ENCODE measurements at regions not wholly inside any gene's neighbourhood (a gene's known extent, or its start where the extent isn't known, plus 50 kb on each side); places are given as distances from the start of the nearest gene placed in this dataset.

- Histone ChIP-seq H3K9me2 (no peaks in the 10 kb centered on the region), H3K79me2 (ENCODE audit: insufficient read depth) (no peaks in the 10 kb centered on the region), H3K4me1 (ENCODE audit: control insufficient read depth in 1 of 2, insufficient read depth in 2 of 2, low read depth in 1 of 2, low read length in 1 of 2) (no peaks in the 10 kb centered on the region), H3K9me3 (no peaks in the 10 kb centered on the region), H3F3A (replicated peaks; ENCODE audit: insufficient read depth) (no peaks in the 10 kb centered on the region), H2AFZ (ENCODE audit: low read depth) (no peak overlapping the region), H3K27ac (ENCODE audit: low read depth in 2 of 2, low read length in 1 of 2) (no peak overlapping the region), H3K27me3 (ENCODE audit: insufficient read depth) (peaks cover 43% of the 10 kb centered on the region; the same call in 1 of the 2 replicates), H3K4me2 (no peak overlapping the region), H3K4me3 (ENCODE audit: low read depth in 2 of 2, low read length in 1 of 2) (no peak overlapping the region), H3K36me3 (replicated peaks in 1 of 2; ENCODE audit: control insufficient read depth in 1 of 2, insufficient read depth in 2 of 2, low read length in 1 of 2) (no peaks in the 10 kb centered on the region), H4K20me1 (ENCODE audit: insufficient read depth) (no peaks in the 10 kb centered on the region), H3K9ac (no peak overlapping the region)
- WGBS (ENCODE audit: low lambda C conversion rate), result 31% methylated on average over 6 of the region's 11 CpGs
- TF ChIP-seq CHD2 (IDR thresholded peaks at IDR 0.05; ENCODE audit: low read length, partially characterized antibody) (no peak), GABPA (IDR thresholded peaks at IDR 0.05; ENCODE audit: low read depth) (no peak), YY1 (IDR thresholded peaks at IDR 0.05; ENCODE audit: low read depth) (no peak), TEAD4 (IDR thresholded peaks at IDR 0.05; ENCODE audit: borderline replicate concordance, insufficient read depth) (no peak), JUND (IDR thresholded peaks at IDR 0.05) (no peak), CTCF (IDR thresholded peaks at IDR 0.05) (no peak), GATA2 (CRISPR knock-in tag; IDR thresholded peaks at IDR 0.05) (no peak), ZBTB33 (IDR thresholded peaks at IDR 0.05; ENCODE audit: borderline replicate concordance, low read depth) (no peak), RXRA (IDR thresholded peaks at IDR 0.05; ENCODE audit: borderline replicate concordance, low read depth) (no peak), SIN3A (IDR thresholded peaks at IDR 0.05; ENCODE audit: borderline replicate concordance, low read depth, low read length) (no peak), NRF1 (IDR thresholded peaks at IDR 0.05; ENCODE audit: low read depth, low read length) (no peak), POLR2AphosphoS5 (IDR thresholded peaks at IDR 0.05; ENCODE audit: low read depth, low read length) (no peak), TAF1 (IDR thresholded peaks at IDR 0.05; ENCODE audit: borderline replicate concordance, low read depth, low read length) (no peak), FOXM1 (IDR thresholded peaks at IDR 0.05; ENCODE audit: low read depth) (no peak), EP300 (IDR thresholded peaks at IDR 0.05; ENCODE audit: borderline replicate concordance in 1 of 2, low read depth in 1 of 2, low read length in 1 of 2) (no peak), PBX3 (IDR thresholded peaks at IDR 0.05) (no peak), MAX (IDR thresholded peaks at IDR 0.05; ENCODE audit: low read depth) (no peak)
- TF ChIP-seq, protein P1, sequence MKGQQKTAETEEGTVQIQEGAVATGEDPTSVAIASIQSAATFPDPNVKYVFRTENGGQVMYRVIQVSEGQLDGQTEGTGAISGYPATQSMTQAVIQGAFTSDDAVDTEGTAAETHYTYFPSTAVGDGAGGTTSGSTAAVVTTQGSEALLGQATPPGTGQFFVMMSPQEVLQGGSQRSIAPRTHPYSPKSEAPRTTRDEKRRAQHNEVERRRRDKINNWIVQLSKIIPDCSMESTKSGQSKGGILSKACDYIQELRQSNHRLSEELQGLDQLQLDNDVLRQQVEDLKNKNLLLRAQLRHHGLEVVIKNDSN (IDR thresholded peaks at IDR 0.05; ENCODE audit: borderline replicate concordance, low read depth), result no peak
- TF ChIP-seq, protein P2, sequence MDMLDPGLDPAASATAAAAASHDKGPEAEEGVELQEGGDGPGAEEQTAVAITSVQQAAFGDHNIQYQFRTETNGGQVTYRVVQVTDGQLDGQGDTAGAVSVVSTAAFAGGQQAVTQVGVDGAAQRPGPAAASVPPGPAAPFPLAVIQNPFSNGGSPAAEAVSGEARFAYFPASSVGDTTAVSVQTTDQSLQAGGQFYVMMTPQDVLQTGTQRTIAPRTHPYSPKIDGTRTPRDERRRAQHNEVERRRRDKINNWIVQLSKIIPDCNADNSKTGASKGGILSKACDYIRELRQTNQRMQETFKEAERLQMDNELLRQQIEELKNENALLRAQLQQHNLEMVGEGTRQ (IDR thresholded peaks at IDR 0.05; ENCODE audit: borderline replicate concordance, low read depth, low read length), result no peak
- no peak for DNase-seq
- CTCF ChIA-PET, result interaction anchor here (0.8 to 1.9 kb wide), 3 partner anchors 10 to 1205 kb away, joined by 3 to 4 read pairs (median 4); no protein-coding TSS in a partner anchor
- POLR2A ChIA-PET, result no interaction called here
Observed at GRCh38 chr6:191487-192312, 100.6 kb upstream of the DUSP22 start.

Measured in SK-N-SH (cell line).